ENCODE measurements at regions not wholly inside any gene's neighbourhood (a gene's known extent, or its start where the extent isn't known, plus 50 kb on each side); places are given as distances from the start of the nearest gene placed in this dataset.

- H2AFZ ChIP-seq (ENCODE audit: control insufficient read depth, low read depth, low read length) = no peak overlapping the region
- FAIRE-seq (no peak), DNase-seq (ENCODE audit: low read depth, low spot score) (no peak), ATAC-seq (no peak)
- POLR2A ChIA-PET = interaction anchor here (0.7 kb wide), 1 partner anchor 469 kb away, joined by 4 read pairs; no protein-coding TSS in a partner anchor
- no TSS peak for BruUV-seq (replicated peaks)
- intact Hi-C loops (cut with micrococcal nuclease; ENCODE audit: unreplicated experiment) = no loop called here
- CTCF ChIA-PET = no interaction called here
- H4K20me1 ChIP-seq (ENCODE audit: control insufficient read depth, insufficient read depth) = no peaks in the 10 kb centered on the region
- no peaks in the 10 kb centered on the region for H3K4me1 ChIP-seq (ENCODE audit: control insufficient read depth, insufficient read depth, low read length)
- H3K9ac ChIP-seq (ENCODE audit: control insufficient read depth, insufficient read depth, low read length) = no peak overlapping the region
- no peaks in the 10 kb centered on the region for H3K27me3 ChIP-seq (replicated peaks in 1 of 2; ENCODE audit: control insufficient read depth in 2 of 2, insufficient read depth in 2 of 2, low read length in 1 of 2)
- H3K79me2 ChIP-seq (ENCODE audit: control insufficient read depth, insufficient read depth, low read length) = no peaks in the 10 kb centered on the region
- no peak overlapping the region for H3K27ac ChIP-seq (ENCODE audit: control insufficient read depth, insufficient read depth)
- WGBS (ENCODE audit: insufficient coverage, insufficient replicate concordance, low lambda C conversion rate, missing lambda C conversion rate) = 6% methylated on average over 1 of the region's 1 CpG
- TF ChIP-seq SIX5 (IDR thresholded peaks at IDR 0.05; ENCODE audit: low read depth, low read length, severe bottlenecking) (no peak), MXI1 (IDR thresholded peaks at IDR 0.05; ENCODE audit: low read depth, low read length) (no peak), FOXM1 (IDR thresholded peaks at IDR 0.05; ENCODE audit: low read depth, low read length) (no peak), JUND (IDR thresholded peaks at IDR 0.05; ENCODE audit: low read depth, low read length) (no peak)
- no peak overlapping the region for H3K4me3 ChIP-seq
- RAD21 ChIA-PET (ENCODE audit: unreplicated experiment) = no interaction called here
- no peaks in the 10 kb centered on the region for H3K36me3 ChIP-seq (ENCODE audit: control insufficient read depth in 2 of 2, insufficient read depth in 2 of 2, low read length in 1 of 2)
- H3K4me2 ChIP-seq (ENCODE audit: control insufficient read depth, insufficient read depth) = no peak overlapping the region
- in situ Hi-C loops (cut with MboI) = no loop called here
- H3K9me3 ChIP-seq (replicated peaks; ENCODE audit: control insufficient read depth, insufficient read depth, low read length) = no peaks in the 10 kb centered on the region
- SMC1A ChIA-PET (ENCODE audit: uncharacterized antibody, unreplicated experiment) = interaction anchor here (1.2 kb wide), 1 partner anchor 219 kb away, joined by 3 read pairs; no protein-coding TSS in a partner anchor
Observed at GRCh38 chr4:17103231-17103630, 204.8 kb upstream of the LDB2 start.

- Histone ChIP-seq H3K9me3 (replicated peaks; ENCODE audit: control insufficient read depth, insufficient read depth, low read length) (no peaks in the 10 kb centered on the region), H3K27me3 (replicated peaks in 1 of 2; ENCODE audit: control insufficient read depth in 2 of 2, insufficient read depth in 2 of 2, low read length in 1 of 2) (no peaks in the 10 kb centered on the region), H3K4me2 (ENCODE audit: control insufficient read depth, insufficient read depth) (no peak overlapping the region), H3K4me1 (ENCODE audit: control insufficient read depth, insufficient read depth, low read length) (no peaks in the 10 kb centered on the region), H3K79me2 (ENCODE audit: control insufficient read depth, insufficient read depth, low read length) (no peaks in the 10 kb centered on the region), H3K36me3 (ENCODE audit: control insufficient read depth in 2 of 2, insufficient read depth in 2 of 2, low read length in 1 of 2) (no peaks in the 10 kb centered on the region), H3K4me3 (no peak overlapping the region), H3K9ac (ENCODE audit: control insufficient read depth, insufficient read depth, low read length) (no peak overlapping the region), H2AFZ (ENCODE audit: control insufficient read depth, low read depth, low read length) (no peak overlapping the region), H3K27ac (ENCODE audit: control insufficient read depth, insufficient read depth) (no peak overlapping the region), H4K20me1 (ENCODE audit: control insufficient read depth, insufficient read depth) (no peaks in the 10 kb centered on the region)
- SMC1A ChIA-PET (ENCODE audit: uncharacterized antibody, unreplicated experiment) = interaction anchor here (0.6 to 0.7 kb wide), 2 partner anchors 230 to 403 kb away, joined by 3 read pairs; no protein-coding TSS in a partner anchor
- RAD21 ChIA-PET (ENCODE audit: unreplicated experiment) = no interaction called here
- ATAC-seq = no peak
- POLR2A ChIA-PET = no interaction called here
- in situ Hi-C loops (cut with MboI) (no loop called here), intact Hi-C loops (cut with micrococcal nuclease; ENCODE audit: unreplicated experiment) (no loop called here)
- DNase-seq (ENCODE audit: low read depth, low spot score) = no peak
- TF ChIP-seq SUPT20H (IDR thresholded peaks at IDR 0.05; ENCODE audit: borderline replicate concordance, control insufficient read depth, low read depth, low read length) (no peak), POLR2A (IDR thresholded peaks at IDR 0.05; ENCODE audit: low read depth, low read length) (no peak), CEBPB (IDR thresholded peaks at IDR 0.05; ENCODE audit: borderline replicate concordance in 1 of 2, low read depth in 2 of 2, low read length in 2 of 2) (no peak), TCF3 (IDR thresholded peaks at IDR 0.05; ENCODE audit: borderline replicate concordance, insufficient read depth, low read depth, low read length) (no peak), RAD21 (IDR thresholded peaks at IDR 0.05; ENCODE audit: insufficient read depth, low read depth, low read length) (no peak), SP1 (IDR thresholded peaks at IDR 0.05; ENCODE audit: low read depth, low read length) (no peak), KDM1A (IDR thresholded peaks at IDR 0.05; ENCODE audit: borderline replicate concordance) (no peak), IRF4 (IDR thresholded peaks at IDR 0.05; ENCODE audit: low read depth, low read length) (no peak)
- no peak for FAIRE-seq
- no TSS peak for BruUV-seq (replicated peaks)
- 53% methylated on average over 1 of the region's 2 CpGs for WGBS (ENCODE audit: insufficient coverage, insufficient replicate concordance, low lambda C conversion rate, missing lambda C conversion rate)
- CTCF ChIA-PET = no interaction called here
Observed at GRCh38 chr4:17098996-17099395, 200.6 kb upstream of the LDB2 start.
